Left lung (tissue), 4 donors: ENCODE measurements at regions not wholly inside any gene's neighbourhood (a gene's known extent, or its start where the extent isn't known, plus 50 kb on each side); places are given as distances from the start of the nearest gene placed in this dataset.
A peak's percentile ranks its signal among the peaks of the same experiment; 100 is the strongest.

Experiments
- ATAC-seq: fragments of 200-7000 bp; cut with Tn5 transposase; one replicate; pipeline ENCODE4 v1.9.1; 2020; ENCODE audit warnings: moderate library complexity
- DNase-seq, 4 donors: peaks; one replicate each; pipeline ENCODE4 v3.0.0-alpha.2; 2013 to 2020
- H3K27ac ChIP-seq, 2 donors: fragments of 200-600 bp; sonication (generic) in 1 of 2; one replicate each; pipeline versions ENCODE4 v1.5.0 to v1.8.0; 2020 to 2021
- H3K27me3 ChIP-seq, 2 donors: fragments of 200-600 bp; sonication (generic) in 1 of 2; one replicate each; pipeline versions ENCODE4 v1.5.0 to v1.8.0; 2020 to 2021
- H3K36me3 ChIP-seq, 2 donors: fragments of 200-600 bp; sonication (generic) in 1 of 2; one replicate each; pipeline versions ENCODE4 v1.5.0 to v1.8.0; 2020 to 2021
- H3K4me1 ChIP-seq, 2 donors: fragments of 200-600 bp; one replicate each; pipeline ENCODE4 v1.8.0; 2021
- H3K4me3 ChIP-seq, 2 donors: fragments of 200-600 bp; sonication (generic) in 1 of 2; one replicate each; pipeline versions ENCODE4 v1.5.0 to v1.8.0; 2020 to 2021; ENCODE audit warnings: mild to moderate bottlenecking in 1 of 2
- H3K9me3 ChIP-seq, 2 donors: fragments of 200-600 bp; sonication (generic) in 1 of 2; one replicate each; pipeline versions ENCODE4 v1.5.0 to v1.8.0; 2020 to 2021
- intact Hi-C, 2 donors: fragments of 100-400 bp; cut with DNase I; formaldehyde crosslinking; loops; one replicate each; pipeline versions ENCODE4 v1.11.2 to v1.14.2; 2022
- TF ChIP-seq, protein P1 (sequence below), 2 donors: fragments of 200-600 bp; sonication (generic) in 1 of 2; IDR thresholded peaks; one replicate each; pipeline versions ENCODE4 v1.5.0 to v1.8.0; 2021; ENCODE audit warnings: antibody characterized with exemption in 2 of 2
- donor health status: DM: no; HTN: yes; CAD: no.
- donor health status: DM: no; HTN: no; CAD: no.

- no peaks in the 10 kb centered on the region for H3K36me3 ChIP-seq
- DNase-seq (no peak), ATAC-seq (no peak)
- TF ChIP-seq, protein P1, sequence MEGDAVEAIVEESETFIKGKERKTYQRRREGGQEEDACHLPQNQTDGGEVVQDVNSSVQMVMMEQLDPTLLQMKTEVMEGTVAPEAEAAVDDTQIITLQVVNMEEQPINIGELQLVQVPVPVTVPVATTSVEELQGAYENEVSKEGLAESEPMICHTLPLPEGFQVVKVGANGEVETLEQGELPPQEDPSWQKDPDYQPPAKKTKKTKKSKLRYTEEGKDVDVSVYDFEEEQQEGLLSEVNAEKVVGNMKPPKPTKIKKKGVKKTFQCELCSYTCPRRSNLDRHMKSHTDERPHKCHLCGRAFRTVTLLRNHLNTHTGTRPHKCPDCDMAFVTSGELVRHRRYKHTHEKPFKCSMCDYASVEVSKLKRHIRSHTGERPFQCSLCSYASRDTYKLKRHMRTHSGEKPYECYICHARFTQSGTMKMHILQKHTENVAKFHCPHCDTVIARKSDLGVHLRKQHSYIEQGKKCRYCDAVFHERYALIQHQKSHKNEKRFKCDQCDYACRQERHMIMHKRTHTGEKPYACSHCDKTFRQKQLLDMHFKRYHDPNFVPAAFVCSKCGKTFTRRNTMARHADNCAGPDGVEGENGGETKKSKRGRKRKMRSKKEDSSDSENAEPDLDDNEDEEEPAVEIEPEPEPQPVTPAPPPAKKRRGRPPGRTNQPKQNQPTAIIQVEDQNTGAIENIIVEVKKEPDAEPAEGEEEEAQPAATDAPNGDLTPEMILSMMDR (IDR thresholded peaks at IDR 0.05): no peak
- H3K4me3 ChIP-seq: no peak overlapping the region
- intact Hi-C loops: no loop called here
- peaks cover 4 to 33% of the 10 kb centered on the region in 2 donors for H3K27me3 ChIP-seq
- H3K27ac ChIP-seq: no peak overlapping the region
- peaks cover 0 to 30% of the 10 kb centered on the region in 2 donors for H3K9me3 ChIP-seq
- H3K4me1 ChIP-seq: no peaks in the 10 kb centered on the region
Measured at GRCh38 chr2:120653871-120654270, 81.8 kb upstream of the GLI2 start.

DNA sequence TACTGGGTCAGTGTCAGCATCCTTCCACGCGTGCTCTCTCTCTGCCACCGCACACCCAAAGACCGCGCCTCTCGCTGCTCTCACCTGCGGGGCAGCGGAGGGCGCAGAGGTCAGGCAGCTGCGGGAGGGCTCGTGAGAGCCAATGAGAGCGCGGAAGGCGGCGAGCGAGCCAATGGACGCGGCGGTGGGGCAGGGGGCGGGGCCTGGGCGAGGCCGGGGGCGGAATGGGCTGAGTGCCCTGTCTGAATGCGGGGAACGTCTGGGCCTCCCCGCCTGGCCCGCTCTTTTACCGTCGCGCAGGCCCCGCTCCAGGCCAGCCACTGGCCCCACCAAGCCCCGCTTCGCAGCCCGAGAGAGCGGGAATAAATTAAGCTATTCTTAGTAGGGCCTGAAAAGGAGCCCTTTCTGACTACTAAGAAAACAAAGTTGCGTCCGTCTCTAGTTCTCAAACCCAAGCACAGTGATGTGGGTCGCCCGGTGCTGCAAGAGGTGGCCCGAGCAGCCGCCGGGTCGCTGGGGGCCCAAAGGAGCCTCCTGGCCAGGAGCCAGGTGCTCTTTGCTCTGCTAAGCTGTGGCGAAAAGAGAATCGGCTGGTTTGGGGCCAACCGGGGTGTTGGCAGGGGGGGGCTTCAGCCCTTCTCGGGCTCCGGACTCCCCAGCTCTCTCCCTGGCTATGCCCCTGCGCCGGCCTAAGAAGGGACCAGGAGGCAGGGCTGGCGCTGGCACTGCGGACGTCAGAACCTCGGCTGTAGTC lies 81.1 kb upstream of the GLI2 start:
- TF ChIP-seq, protein P1 (IDR thresholded peaks at IDR 0.05): no peak
- ATAC-seq: peak; percentile 39
- intact Hi-C loops: no loop called here
- Histone ChIP-seq H3K9me3 (peaks cover 0 to 23% of the 10 kb centered on the region in 2 donors), H3K4me3 (no peak overlapping the region), H3K36me3 (no peaks in the 10 kb centered on the region), H3K4me1 (no peaks in the 10 kb centered on the region), H3K27me3 (peaks cover 4 to 33% of the 10 kb centered on the region in 2 donors), H3K27ac (no peak overlapping the region)
- DNase-seq: no peak

DNA sequence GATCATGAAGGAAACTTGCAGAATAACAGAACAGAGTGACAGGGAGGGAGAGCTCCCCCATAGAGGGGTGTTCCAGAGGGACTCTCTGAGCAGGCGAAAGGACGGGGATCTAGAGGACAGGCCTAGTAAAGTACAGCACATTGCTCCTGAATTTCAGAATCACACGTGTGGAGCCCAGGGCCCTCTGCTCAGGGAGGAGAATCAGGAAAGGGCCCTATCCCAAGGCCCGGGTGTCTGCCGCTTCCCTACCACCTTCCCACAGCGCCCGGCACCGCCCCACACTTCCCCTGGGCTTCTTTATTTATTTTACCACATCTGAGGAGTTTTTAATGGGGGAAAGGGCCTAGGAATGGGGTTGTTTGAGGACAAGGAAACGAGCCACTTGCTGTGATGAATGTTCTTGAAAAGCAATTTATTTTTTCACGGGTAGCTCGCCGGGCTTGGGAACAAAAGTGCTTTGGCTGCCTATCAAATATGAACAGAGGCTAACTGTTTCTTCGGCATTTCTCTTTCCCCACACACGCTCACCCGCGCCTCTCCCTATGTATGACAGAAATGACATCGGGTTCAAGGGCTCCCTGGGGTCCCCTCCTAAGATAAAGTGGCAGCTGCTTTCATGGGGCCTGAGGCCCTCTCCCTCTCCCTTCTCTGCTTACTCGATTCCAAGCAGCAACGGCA lies 79.3 kb upstream of the GLI2 start:
- Histone ChIP-seq H3K9me3 (peaks cover 0 to 7% of the 10 kb centered on the region in 2 donors), H3K4me1 (no peaks in the 10 kb centered on the region), H3K4me3 (no peak overlapping the region), H3K36me3 (no peaks in the 10 kb centered on the region), H3K27me3 (peaks cover 4 to 42% of the 10 kb centered on the region in 2 donors), H3K27ac (no peak overlapping the region)
- TF ChIP-seq, protein P1 (IDR thresholded peaks at IDR 0.05): no peak
- intact Hi-C loops: no loop called here
- ATAC-seq (peak; percentile 56), DNase-seq (no peak)

DNA sequence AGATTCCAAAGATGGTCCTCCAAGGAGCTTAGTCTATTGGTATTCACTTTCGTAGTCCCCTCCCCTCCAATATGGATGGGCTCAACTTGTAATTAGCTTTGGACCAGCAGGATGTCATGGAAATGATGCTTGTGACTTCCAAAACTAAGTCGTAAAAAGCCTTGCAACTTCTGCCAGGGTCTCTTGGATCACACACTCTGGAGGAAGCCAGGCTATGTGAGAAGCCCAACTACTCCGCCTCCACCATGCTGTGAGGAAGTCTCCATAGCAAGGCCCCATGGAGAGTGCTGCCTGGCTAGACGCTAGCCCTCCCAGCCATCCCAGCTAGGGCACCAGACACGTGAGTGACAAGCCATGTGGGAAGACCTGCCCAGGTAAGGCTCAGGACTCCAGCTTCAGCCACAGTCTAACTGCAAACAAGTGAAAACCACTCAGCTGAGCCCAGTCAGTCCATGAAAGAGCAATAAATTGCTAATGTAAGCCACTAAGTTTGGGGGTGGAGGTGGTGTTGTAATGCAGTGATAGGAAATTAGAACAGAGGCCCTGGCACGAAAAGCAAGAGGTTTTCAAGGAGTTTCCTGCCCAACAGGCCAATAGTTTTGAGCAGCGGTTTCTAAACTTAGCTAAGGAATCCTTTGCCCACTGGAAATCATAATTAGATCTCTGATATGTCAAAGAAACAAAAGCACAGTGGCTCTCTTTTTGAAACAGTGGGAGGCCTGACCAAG lies 77.5 kb upstream of the GLI2 start:
- H3K27ac ChIP-seq: no peak overlapping the region
- no peaks in the 10 kb centered on the region for H3K36me3 ChIP-seq
- H3K4me1 ChIP-seq: no peaks in the 10 kb centered on the region
- peaks cover 2 to 50% of the 10 kb centered on the region in 2 donors for H3K27me3 ChIP-seq
- ATAC-seq (no peak), DNase-seq (no peak)
- intact Hi-C loops: no loop called here
- no peak overlapping the region for H3K4me3 ChIP-seq
- TF ChIP-seq, protein P1 (IDR thresholded peaks at IDR 0.05): no peak
- no peaks in the 10 kb centered on the region for H3K9me3 ChIP-seq

- Histone ChIP-seq H3K36me3 (no peaks in the 10 kb centered on the region), H3K27ac (no peak overlapping the region), H3K9me3 (no peaks in the 10 kb centered on the region), H3K4me1 (no peaks in the 10 kb centered on the region), H3K4me3 (no peak overlapping the region), H3K27me3 (peaks cover 0 to 45% of the 10 kb centered on the region in 2 donors)
- intact Hi-C loops: no loop called here
- no peak for DNase-seq
- no peak for ATAC-seq
- TF ChIP-seq, protein P1 (IDR thresholded peaks at IDR 0.05): no peak
Measured at GRCh38 chr2:120658770-120659158, 76.9 kb upstream of the GLI2 start.
